ENCODE measurements at regions not wholly inside any gene's neighbourhood (a gene's known extent, or its start where the extent isn't known, plus 50 kb on each side); places are given as distances from the start of the nearest gene placed in this dataset.

- TF ChIP-seq, protein P1, sequence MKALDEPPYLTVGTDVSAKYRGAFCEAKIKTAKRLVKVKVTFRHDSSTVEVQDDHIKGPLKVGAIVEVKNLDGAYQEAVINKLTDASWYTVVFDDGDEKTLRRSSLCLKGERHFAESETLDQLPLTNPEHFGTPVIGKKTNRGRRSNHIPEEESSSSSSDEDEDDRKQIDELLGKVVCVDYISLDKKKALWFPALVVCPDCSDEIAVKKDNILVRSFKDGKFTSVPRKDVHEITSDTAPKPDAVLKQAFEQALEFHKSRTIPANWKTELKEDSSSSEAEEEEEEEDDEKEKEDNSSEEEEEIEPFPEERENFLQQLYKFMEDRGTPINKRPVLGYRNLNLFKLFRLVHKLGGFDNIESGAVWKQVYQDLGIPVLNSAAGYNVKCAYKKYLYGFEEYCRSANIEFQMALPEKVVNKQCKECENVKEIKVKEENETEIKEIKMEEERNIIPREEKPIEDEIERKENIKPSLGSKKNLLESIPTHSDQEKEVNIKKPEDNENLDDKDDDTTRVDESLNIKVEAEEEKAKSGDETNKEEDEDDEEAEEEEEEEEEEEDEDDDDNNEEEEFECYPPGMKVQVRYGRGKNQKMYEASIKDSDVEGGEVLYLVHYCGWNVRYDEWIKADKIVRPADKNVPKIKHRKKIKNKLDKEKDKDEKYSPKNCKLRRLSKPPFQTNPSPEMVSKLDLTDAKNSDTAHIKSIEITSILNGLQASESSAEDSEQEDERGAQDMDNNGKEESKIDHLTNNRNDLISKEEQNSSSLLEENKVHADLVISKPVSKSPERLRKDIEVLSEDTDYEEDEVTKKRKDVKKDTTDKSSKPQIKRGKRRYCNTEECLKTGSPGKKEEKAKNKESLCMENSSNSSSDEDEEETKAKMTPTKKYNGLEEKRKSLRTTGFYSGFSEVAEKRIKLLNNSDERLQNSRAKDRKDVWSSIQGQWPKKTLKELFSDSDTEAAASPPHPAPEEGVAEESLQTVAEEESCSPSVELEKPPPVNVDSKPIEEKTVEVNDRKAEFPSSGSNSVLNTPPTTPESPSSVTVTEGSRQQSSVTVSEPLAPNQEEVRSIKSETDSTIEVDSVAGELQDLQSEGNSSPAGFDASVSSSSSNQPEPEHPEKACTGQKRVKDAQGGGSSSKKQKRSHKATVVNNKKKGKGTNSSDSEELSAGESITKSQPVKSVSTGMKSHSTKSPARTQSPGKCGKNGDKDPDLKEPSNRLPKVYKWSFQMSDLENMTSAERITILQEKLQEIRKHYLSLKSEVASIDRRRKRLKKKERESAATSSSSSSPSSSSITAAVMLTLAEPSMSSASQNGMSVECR (CRISPR knock-in tag; IDR thresholded peaks at IDR 0.05) = no peak
- no peak for TF ChIP-seq FOXA1 (IDR thresholded peaks at IDR 0.05; ENCODE audit: borderline replicate concordance)
- no peak for TF ChIP-seq ZNF518B (CRISPR knock-in tag; IDR thresholded peaks at IDR 0.05)
- TF ChIP-seq ZNF232 (CRISPR knock-in tag; IDR thresholded peaks at IDR 0.05) = no peak
- TF ChIP-seq, protein P2, sequence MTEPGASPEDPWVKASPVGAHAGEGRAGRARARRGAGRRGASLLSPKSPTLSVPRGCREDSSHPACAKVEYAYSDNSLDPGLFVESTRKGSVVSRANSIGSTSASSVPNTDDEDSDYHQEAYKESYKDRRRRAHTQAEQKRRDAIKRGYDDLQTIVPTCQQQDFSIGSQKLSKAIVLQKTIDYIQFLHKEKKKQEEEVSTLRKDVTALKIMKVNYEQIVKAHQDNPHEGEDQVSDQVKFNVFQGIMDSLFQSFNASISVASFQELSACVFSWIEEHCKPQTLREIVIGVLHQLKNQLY (CRISPR knock-in tag; conservative IDR thresholded peaks at IDR 0.05) = no peak
Measured at GRCh38 chr4:4593596-4594284, 51.9 kb upstream of the STX18 start (continued).

Measured in K562 (cell line).